Left lung (tissue), 4 donors: ENCODE measurements at regions not wholly inside any gene's neighbourhood (a gene's known extent, or its start where the extent isn't known, plus 50 kb on each side); places are given as distances from the start of the nearest gene placed in this dataset.

Experiments
- ATAC-seq: fragments of 200-7000 bp; cut with Tn5 transposase; one replicate; pipeline ENCODE4 v1.9.1; 2020; ENCODE audit warnings: moderate library complexity
- DNase-seq, 4 donors: peaks; one replicate each; pipeline ENCODE4 v3.0.0-alpha.2; 2013 to 2020
- H3K27ac ChIP-seq, 2 donors: fragments of 200-600 bp; sonication (generic) in 1 of 2; one replicate each; pipeline versions ENCODE4 v1.5.0 to v1.8.0; 2020 to 2021
- H3K27me3 ChIP-seq, 2 donors: fragments of 200-600 bp; sonication (generic) in 1 of 2; one replicate each; pipeline versions ENCODE4 v1.5.0 to v1.8.0; 2020 to 2021
- H3K36me3 ChIP-seq, 2 donors: fragments of 200-600 bp; sonication (generic) in 1 of 2; one replicate each; pipeline versions ENCODE4 v1.5.0 to v1.8.0; 2020 to 2021
- H3K4me1 ChIP-seq, 2 donors: fragments of 200-600 bp; one replicate each; pipeline ENCODE4 v1.8.0; 2021
- H3K4me3 ChIP-seq, 2 donors: fragments of 200-600 bp; sonication (generic) in 1 of 2; one replicate each; pipeline versions ENCODE4 v1.5.0 to v1.8.0; 2020 to 2021; ENCODE audit warnings: mild to moderate bottlenecking in 1 of 2
- H3K9me3 ChIP-seq, 2 donors: fragments of 200-600 bp; sonication (generic) in 1 of 2; one replicate each; pipeline versions ENCODE4 v1.5.0 to v1.8.0; 2020 to 2021
- CTCF ChIP-seq, 2 donors: fragments of 200-600 bp; sonication (generic) in 1 of 2; IDR thresholded peaks; one replicate each; pipeline versions ENCODE4 v1.5.0 to v1.8.0; 2021; ENCODE audit warnings: antibody characterized with exemption in 2 of 2
- intact Hi-C, 2 donors: fragments of 100-400 bp; cut with DNase I; formaldehyde crosslinking; loops; one replicate each; pipeline versions ENCODE4 v1.11.2 to v1.14.2; 2022
- donor health status: DM: no; HTN: yes; CAD: no.
- donor health status: DM: no; HTN: no; CAD: no.

- no peak for ATAC-seq
- intact Hi-C loops: no loop called here
These were observed 80.7 kb upstream of the MYLIP start for GRCh38 chr6:16048221-16048620.

GRCh38 chr6:16047435-16047990, 81.4 kb upstream of the MYLIP start:
- intact Hi-C loops: no loop called here
- H3K4me3 ChIP-seq: no peak overlapping the region

More at GRCh38 chr6:16048221-16048620, 80.7 kb upstream of the MYLIP start:
- Histone ChIP-seq H3K27ac (no peak overlapping the region), H3K27me3 (no peaks in the 10 kb centered on the region), H3K9me3 (no peaks in the 10 kb centered on the region), H3K4me3 (no peak overlapping the region), H3K4me1 (no peaks in the 10 kb centered on the region), H3K36me3 (no peaks in the 10 kb centered on the region)
- TF ChIP-seq CTCF (IDR thresholded peaks at IDR 0.05): no peak
- no peak for DNase-seq

GRCh38 chr6:16045238-16045637, 83.6 kb upstream of the MYLIP start:
- ATAC-seq (no peak), DNase-seq (no peak)
- H3K27me3 ChIP-seq: no peaks in the 10 kb centered on the region
- no peak for TF ChIP-seq CTCF (IDR thresholded peaks at IDR 0.05)
- H3K27ac ChIP-seq: no peak overlapping the region
- no peaks in the 10 kb centered on the region for H3K36me3 ChIP-seq
- intact Hi-C loops: no loop called here
- peaks cover 0 to 4% of the 10 kb centered on the region in 2 donors for H3K9me3 ChIP-seq
- H3K4me1 ChIP-seq: no peaks in the 10 kb centered on the region
- no peak overlapping the region for H3K4me3 ChIP-seq

More at GRCh38 chr6:16047435-16047990, 81.4 kb upstream of the MYLIP start:
- Histone ChIP-seq H3K27ac (no peak overlapping the region), H3K36me3 (no peaks in the 10 kb centered on the region), H3K9me3 (no peaks in the 10 kb centered on the region), H3K27me3 (no peaks in the 10 kb centered on the region), H3K4me1 (no peaks in the 10 kb centered on the region)
- ATAC-seq (no peak), DNase-seq (no peak)
- TF ChIP-seq CTCF (IDR thresholded peaks at IDR 0.05): no peak

GRCh38 chr6:16044211-16044643, 84.7 kb upstream of the MYLIP start:
- no peaks in the 10 kb centered on the region for H3K27me3 ChIP-seq
- ATAC-seq: no peak

More at GRCh38 chr6:16044211-16044643, 84.7 kb upstream of the MYLIP start:
- H3K36me3 ChIP-seq: no peaks in the 10 kb centered on the region
- H3K4me3 ChIP-seq: no peak overlapping the region
- H3K4me1 ChIP-seq: no peaks in the 10 kb centered on the region
- intact Hi-C loops: no loop called here
- DNase-seq: no peak
- H3K9me3 ChIP-seq: peaks cover 0 to 6% of the 10 kb centered on the region in 2 donors
- H3K27ac ChIP-seq: no peak overlapping the region
- TF ChIP-seq CTCF (IDR thresholded peaks at IDR 0.05): no peak
